Testis (tissue), 2 donors: ENCODE measurements at regions not wholly inside any gene's neighbourhood (a gene's known extent, or its start where the extent isn't known, plus 50 kb on each side); places are given as distances from the start of the nearest gene placed in this dataset.

Experiments used
- DNase-seq: peaks from one replicate; pipeline ENCODE4 v3.0.0-alpha.2; 2019
- H3K27ac ChIP-seq, 2 donors: fragments of 200-600 bp; sonication (generic); one replicate each; pipeline ENCODE4 v1.5.1; 2019
- H3K27me3 ChIP-seq: fragments of 200-600 bp; sonication (generic); one replicate; pipeline ENCODE4 v1.5.1; 2019
- H3K36me3 ChIP-seq: fragments of 200-600 bp; sonication (generic); one replicate; pipeline ENCODE4 v1.5.1; 2017; ENCODE audit warnings: low read depth; ENCODE audit errors: missing control alignments
- H3K4me1 ChIP-seq: fragments of 200-600 bp; sonication (generic); one replicate; pipeline ENCODE4 v1.5.1; 2019
- H3K4me3 ChIP-seq, 2 donors: fragments of 200-600 bp; sonication (generic); one replicate each; pipeline ENCODE4 v1.5.1; 2017 to 2019
- H3K9me3 ChIP-seq: fragments of 200-600 bp; sonication (generic); one replicate; pipeline ENCODE4 v1.5.1; 2017
- POLR2A ChIP-seq: fragments of 450-650 bp; IDR thresholded peaks from one replicate; pipeline ENCODE4 v1.6.1; 2017; ENCODE audit warnings: antibody characterized with exemption, mild to moderate bottlenecking, moderate library complexity
- WGBS, 2 donors: methylation state at CpG; one replicate each; pipeline ENCODE4 v1.1.5; 2018; 5-methylcytosine and 5-hydroxymethylcytosine counted together
- intact Hi-C: fragments of 100-400 bp; cut with DNase I; formaldehyde crosslinking; loops from one replicate; pipeline ENCODE4 v1.15.1; 2023; ENCODE audit warnings: low total_unique reads
- TF ChIP-seq, protein P1 (sequence below), 3 experiments: fragments of 450-650 bp in 2 of 3; fragments of 200-600 bp in 1 of 3; sonication (generic) in 1 of 3; IDR thresholded peaks; one replicate each; pipeline ENCODE4 v1.5.1; 2016 to 2019; ENCODE audit warnings: antibody characterized with exemption in 3 of 3, mild to moderate bottlenecking in 2 of 3, moderate library complexity in 1 of 3

DNA sequence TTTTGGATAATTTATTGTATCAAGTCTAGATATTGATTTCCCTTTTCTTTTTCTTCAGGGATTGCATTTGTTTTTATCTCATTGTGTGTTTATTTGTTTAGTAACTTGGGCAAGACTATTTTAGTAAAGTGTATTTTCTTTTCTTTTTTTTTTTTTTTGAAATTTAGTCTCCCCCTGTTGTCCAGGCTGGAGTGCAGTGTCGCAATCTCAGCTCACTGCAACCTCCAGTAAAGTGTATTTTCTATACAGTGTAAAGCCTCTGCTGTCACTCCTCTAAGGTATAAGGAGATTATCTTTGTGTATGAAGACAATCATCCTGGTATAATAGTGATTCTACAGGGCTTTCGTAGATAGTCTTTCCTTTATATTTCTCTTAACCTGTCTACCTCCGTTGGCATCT, 2546.0 kb downstream of the PCDH9 start:
- 73 to 77% methylated on average over 3 of the region's 3 CpGs for WGBS, 2 donors
- no peak overlapping the region for H3K27ac ChIP-seq
- no peaks in the 10 kb centered on the region for H3K27me3 ChIP-seq
- intact Hi-C loops, result no loop called here
- DNase-seq, result no peak
- H3K4me3 ChIP-seq, result no peak overlapping the region
- H3K36me3 ChIP-seq, result no peaks in the 10 kb centered on the region
- TF ChIP-seq, protein P1, sequence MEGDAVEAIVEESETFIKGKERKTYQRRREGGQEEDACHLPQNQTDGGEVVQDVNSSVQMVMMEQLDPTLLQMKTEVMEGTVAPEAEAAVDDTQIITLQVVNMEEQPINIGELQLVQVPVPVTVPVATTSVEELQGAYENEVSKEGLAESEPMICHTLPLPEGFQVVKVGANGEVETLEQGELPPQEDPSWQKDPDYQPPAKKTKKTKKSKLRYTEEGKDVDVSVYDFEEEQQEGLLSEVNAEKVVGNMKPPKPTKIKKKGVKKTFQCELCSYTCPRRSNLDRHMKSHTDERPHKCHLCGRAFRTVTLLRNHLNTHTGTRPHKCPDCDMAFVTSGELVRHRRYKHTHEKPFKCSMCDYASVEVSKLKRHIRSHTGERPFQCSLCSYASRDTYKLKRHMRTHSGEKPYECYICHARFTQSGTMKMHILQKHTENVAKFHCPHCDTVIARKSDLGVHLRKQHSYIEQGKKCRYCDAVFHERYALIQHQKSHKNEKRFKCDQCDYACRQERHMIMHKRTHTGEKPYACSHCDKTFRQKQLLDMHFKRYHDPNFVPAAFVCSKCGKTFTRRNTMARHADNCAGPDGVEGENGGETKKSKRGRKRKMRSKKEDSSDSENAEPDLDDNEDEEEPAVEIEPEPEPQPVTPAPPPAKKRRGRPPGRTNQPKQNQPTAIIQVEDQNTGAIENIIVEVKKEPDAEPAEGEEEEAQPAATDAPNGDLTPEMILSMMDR (IDR thresholded peaks at IDR 0.05), result no peak
- no peak for TF ChIP-seq POLR2A
- H3K4me1 ChIP-seq, result no peaks in the 10 kb centered on the region
- no peaks in the 10 kb centered on the region for H3K9me3 ChIP-seq

DNA sequence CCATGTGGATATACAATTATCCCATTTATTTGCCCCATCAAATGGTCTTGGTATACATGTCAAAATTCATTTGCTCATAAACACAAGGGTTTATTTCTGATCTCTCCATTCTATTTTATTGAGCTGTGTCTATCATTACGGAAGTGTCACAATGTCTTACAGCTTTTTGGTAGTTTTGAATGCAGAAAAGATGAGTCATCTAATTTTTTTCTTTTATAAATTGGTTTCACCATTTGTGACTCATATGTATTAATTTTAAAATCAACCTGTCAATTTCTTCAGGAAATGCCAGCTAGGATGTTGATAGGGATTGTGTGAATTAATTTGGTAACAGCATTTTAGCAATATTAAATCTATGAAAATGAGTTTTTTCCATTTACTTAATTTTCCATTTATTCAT, 2549.4 kb downstream of the PCDH9 start:
- Histone ChIP-seq H3K27me3 (no peaks in the 10 kb centered on the region), H3K4me1 (no peaks in the 10 kb centered on the region), H3K4me3 (no peak overlapping the region), H3K9me3 (no peaks in the 10 kb centered on the region), H3K27ac (no peak overlapping the region), H3K36me3 (no peaks in the 10 kb centered on the region)
- 92 to 97% methylated on average over 1 of the region's 1 CpG for WGBS, 2 donors
- intact Hi-C loops, result no loop called here
- no peak for TF ChIP-seq POLR2A
- DNase-seq, result no peak

DNA sequence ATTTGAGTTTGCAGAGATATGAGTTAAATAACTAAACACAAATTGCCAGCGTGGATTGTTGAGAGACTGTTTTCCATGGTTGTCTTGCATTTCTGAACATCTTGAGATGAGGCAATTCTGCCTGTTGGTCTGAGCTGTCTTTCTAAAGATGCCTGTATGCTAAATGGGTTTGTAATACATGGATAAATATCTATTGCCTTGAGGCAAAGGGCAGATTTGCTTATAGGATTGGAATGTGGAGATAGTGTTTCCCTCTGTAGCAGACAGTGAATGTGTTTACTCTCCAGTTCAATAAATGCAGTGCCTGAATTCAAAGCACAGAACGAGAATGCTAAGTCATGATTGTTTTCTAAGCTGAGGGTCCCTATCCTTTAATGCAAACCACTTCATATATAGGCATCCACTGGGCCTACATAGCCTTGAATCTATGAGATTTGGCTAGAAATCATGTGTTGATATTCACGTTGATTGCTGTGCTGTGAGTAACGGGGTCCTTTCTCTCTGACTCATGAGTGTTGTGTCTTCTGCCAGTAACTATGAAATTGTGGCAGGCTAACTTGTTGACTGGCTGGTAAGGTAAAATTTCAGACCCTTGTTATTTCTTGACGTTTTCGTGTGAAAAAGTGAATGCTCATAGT, 2554.8 kb downstream of the PCDH9 start:
- 80 to 82% methylated on average over 6 of the region's 6 CpGs for WGBS, 2 donors

DNA sequence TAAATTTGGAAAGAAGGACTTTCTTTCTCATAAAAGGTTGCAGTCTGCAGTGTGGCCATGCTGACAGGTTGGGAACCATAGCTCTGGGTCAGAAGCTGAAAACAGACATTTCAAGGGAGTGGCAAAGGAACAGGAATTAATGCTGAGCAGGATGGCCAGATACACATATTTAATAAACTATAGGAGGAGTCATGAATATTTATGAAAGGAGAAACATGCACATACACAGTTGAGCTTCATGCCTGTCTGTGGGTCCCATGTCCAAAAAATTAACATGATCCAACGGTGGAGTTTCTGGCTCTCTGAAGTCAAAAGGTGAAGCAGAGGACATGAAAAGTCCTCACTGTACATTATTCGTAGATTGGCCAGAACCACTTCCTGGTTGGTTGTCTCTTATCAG, 2556.0 kb downstream of the PCDH9 start:
- 65% methylated on average over 2 of the region's 2 CpGs for WGBS, 2 donors

More for the DNA sequence above, 2554.8 kb downstream of the PCDH9 start:
- no peak overlapping the region for H3K27ac ChIP-seq
- intact Hi-C loops, result no loop called here
- no peaks in the 10 kb centered on the region for H3K4me1 ChIP-seq
- H3K36me3 ChIP-seq, result no peaks in the 10 kb centered on the region
- DNase-seq, result no peak
- no peak overlapping the region for H3K4me3 ChIP-seq
- no peaks in the 10 kb centered on the region for H3K27me3 ChIP-seq
- no peaks in the 10 kb centered on the region for H3K9me3 ChIP-seq
- TF ChIP-seq, protein P1 (IDR thresholded peaks at IDR 0.05), result no peak
- no peak for TF ChIP-seq POLR2A

DNA sequence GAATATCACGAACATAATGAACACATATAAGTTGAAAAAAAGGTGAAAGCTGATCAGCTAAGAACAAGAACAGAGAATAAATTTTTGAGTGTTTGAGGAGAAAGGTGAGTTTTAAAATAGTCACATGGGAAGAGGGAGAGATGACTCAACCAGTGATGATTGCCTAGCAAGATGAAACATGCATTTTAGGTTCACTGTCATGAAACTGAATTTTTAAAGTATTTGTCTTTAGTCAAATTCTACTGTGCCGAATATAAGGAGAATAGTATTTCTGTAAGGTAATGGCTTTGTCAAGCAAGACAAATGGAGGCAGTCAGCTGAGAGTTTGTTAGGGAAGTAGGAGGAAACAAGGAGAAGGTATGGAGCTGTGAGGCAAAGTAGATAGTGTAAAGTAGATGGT, 2557.4 kb downstream of the PCDH9 start:
- no peaks in the 10 kb centered on the region for H3K9me3 ChIP-seq
- H3K27ac ChIP-seq, result no peak overlapping the region
- intact Hi-C loops, result no loop called here
- no peak for TF ChIP-seq POLR2A
- TF ChIP-seq, protein P1 (IDR thresholded peaks at IDR 0.05), result no peak
- no peak for DNase-seq
- no peaks in the 10 kb centered on the region for H3K27me3 ChIP-seq
- no peaks in the 10 kb centered on the region for H3K36me3 ChIP-seq
- H3K4me3 ChIP-seq, result no peak overlapping the region
- no peaks in the 10 kb centered on the region for H3K4me1 ChIP-seq
- 92 to 93% methylated on average over 2 of the region's 2 CpGs for WGBS, 2 donors

More for the DNA sequence above, 2556.0 kb downstream of the PCDH9 start:
- no peaks in the 10 kb centered on the region for H3K9me3 ChIP-seq
- no peak for DNase-seq
- no peak overlapping the region for H3K4me3 ChIP-seq
- no peaks in the 10 kb centered on the region for H3K27me3 ChIP-seq
- H3K4me1 ChIP-seq, result no peaks in the 10 kb centered on the region
- TF ChIP-seq POLR2A, result no peak
- TF ChIP-seq, protein P1 (IDR thresholded peaks at IDR 0.05), result no peak
- no peak overlapping the region for H3K27ac ChIP-seq
- H3K36me3 ChIP-seq, result no peaks in the 10 kb centered on the region
- intact Hi-C loops, result no loop called here
